ENCODE measurements at regions not wholly inside any gene's neighbourhood (a gene's known extent, or its start where the extent isn't known, plus 50 kb on each side); places are given as distances from the start of the nearest gene placed in this dataset.

DNA sequence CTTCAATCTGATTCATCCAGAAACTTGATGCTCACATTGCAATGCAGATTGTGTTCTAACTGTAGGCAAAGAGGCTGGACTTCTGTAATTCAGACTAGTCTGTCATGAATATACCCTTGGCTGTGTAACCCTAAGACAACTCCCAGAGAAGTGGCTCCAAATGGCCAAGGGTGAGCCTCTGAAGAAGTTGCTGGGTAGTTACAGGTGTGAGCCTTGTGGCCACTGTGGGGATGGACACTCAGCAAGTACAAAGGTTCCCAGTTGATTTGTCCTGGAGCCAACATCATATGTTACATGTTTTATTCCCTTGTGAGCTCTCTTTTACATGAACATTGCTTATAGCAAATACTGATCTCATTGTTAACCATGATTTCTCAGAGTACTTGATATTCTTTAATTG lies 94.8 kb upstream of the KCNJ3 start:
- TF ChIP-seq SMC3 (IDR thresholded peaks at IDR 0.05) = no peak
- no peak for TF ChIP-seq RCOR1 (IDR thresholded peaks at IDR 0.05; ENCODE audit: low read depth, low read length)
- TF ChIP-seq, protein P1, sequence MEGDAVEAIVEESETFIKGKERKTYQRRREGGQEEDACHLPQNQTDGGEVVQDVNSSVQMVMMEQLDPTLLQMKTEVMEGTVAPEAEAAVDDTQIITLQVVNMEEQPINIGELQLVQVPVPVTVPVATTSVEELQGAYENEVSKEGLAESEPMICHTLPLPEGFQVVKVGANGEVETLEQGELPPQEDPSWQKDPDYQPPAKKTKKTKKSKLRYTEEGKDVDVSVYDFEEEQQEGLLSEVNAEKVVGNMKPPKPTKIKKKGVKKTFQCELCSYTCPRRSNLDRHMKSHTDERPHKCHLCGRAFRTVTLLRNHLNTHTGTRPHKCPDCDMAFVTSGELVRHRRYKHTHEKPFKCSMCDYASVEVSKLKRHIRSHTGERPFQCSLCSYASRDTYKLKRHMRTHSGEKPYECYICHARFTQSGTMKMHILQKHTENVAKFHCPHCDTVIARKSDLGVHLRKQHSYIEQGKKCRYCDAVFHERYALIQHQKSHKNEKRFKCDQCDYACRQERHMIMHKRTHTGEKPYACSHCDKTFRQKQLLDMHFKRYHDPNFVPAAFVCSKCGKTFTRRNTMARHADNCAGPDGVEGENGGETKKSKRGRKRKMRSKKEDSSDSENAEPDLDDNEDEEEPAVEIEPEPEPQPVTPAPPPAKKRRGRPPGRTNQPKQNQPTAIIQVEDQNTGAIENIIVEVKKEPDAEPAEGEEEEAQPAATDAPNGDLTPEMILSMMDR (IDR thresholded peaks at IDR 0.05) = no peak
- TF ChIP-seq POLR2A (IDR thresholded peaks at IDR 0.05; ENCODE audit: low read length) = no peak
- TF ChIP-seq, protein P2, sequence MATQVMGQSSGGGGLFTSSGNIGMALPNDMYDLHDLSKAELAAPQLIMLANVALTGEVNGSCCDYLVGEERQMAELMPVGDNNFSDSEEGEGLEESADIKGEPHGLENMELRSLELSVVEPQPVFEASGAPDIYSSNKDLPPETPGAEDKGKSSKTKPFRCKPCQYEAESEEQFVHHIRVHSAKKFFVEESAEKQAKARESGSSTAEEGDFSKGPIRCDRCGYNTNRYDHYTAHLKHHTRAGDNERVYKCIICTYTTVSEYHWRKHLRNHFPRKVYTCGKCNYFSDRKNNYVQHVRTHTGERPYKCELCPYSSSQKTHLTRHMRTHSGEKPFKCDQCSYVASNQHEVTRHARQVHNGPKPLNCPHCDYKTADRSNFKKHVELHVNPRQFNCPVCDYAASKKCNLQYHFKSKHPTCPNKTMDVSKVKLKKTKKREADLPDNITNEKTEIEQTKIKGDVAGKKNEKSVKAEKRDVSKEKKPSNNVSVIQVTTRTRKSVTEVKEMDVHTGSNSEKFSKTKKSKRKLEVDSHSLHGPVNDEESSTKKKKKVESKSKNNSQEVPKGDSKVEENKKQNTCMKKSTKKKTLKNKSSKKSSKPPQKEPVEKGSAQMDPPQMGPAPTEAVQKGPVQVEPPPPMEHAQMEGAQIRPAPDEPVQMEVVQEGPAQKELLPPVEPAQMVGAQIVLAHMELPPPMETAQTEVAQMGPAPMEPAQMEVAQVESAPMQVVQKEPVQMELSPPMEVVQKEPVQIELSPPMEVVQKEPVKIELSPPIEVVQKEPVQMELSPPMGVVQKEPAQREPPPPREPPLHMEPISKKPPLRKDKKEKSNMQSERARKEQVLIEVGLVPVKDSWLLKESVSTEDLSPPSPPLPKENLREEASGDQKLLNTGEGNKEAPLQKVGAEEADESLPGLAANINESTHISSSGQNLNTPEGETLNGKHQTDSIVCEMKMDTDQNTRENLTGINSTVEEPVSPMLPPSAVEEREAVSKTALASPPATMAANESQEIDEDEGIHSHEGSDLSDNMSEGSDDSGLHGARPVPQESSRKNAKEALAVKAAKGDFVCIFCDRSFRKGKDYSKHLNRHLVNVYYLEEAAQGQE (IDR thresholded peaks at IDR 0.05) = no peak
- no peak for TF ChIP-seq ZSCAN20 (CRISPR knock-in tag; IDR thresholded peaks at IDR 0.05)
- TF ChIP-seq RAD21 (conservative IDR thresholded peaks at IDR 0.05 in 1 of 2, IDR thresholded peaks at IDR 0.05 in 1 of 2) = no peak
- no peak for TF ChIP-seq ZFP36 (IDR thresholded peaks at IDR 0.05; ENCODE audit: borderline replicate concordance, partially characterized antibody)
- TF ChIP-seq, protein P3, sequence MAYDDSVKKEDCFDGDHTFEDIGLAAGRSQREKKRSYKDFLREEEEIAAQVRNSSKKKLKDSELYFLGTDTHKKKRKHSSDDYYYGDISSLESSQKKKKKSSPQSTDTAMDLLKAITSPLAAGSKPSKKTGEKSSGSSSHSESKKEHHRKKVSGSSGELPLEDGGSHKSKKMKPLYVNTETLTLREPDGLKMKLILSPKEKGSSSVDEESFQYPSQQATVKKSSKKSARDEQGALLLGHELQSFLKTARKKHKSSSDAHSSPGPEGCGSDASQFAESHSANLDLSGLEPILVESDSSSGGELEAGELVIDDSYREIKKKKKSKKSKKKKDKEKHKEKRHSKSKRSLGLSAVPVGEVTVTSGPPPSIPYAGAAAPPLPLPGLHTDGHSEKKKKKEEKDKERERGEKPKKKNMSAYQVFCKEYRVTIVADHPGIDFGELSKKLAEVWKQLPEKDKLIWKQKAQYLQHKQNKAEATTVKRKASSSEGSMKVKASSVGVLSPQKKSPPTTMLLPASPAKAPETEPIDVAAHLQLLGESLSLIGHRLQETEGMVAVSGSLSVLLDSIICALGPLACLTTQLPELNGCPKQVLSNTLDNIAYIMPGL (CRISPR knock-in tag; IDR thresholded peaks at IDR 0.05; ENCODE audit: borderline replicate concordance) = no peak

Data from A549 (cell line).